ENCODE measurements at regions not wholly inside any gene's neighbourhood (a gene's known extent, or its start where the extent isn't known, plus 50 kb on each side); places are given as distances from the start of the nearest gene placed in this dataset.

DNA sequence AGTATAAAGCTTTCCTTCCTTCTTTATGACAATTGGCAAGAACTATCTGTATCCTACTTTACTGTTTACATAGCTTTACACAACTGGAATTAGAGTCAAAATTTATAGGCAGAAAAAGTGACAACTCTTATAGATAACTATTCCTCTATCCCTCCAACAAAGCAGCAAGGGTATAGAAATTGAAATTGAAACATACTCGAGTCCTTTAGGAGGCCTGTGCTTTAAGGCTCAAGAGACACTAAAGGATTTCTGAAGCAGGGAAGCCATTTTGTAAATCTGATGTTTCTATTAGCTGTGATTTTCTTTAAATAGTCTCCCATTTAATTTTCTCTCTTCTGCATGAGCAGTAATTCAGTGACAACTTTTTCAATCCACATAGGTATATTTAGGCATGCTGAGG is 567.6 kb upstream of the MAN1A1 start:
- Histone ChIP-seq H3K79me2 (ENCODE audit: control insufficient read depth, insufficient read depth, low read length, unreplicated experiment) (no peaks in the 10 kb centered on the region), H2AFZ (ENCODE audit: low read length, unreplicated experiment) (no peak overlapping the region), H3K4me1 (ENCODE audit: control insufficient read depth, insufficient read depth, low read length, unreplicated experiment) (no peaks in the 10 kb centered on the region), H3K27ac (ENCODE audit: low read depth, low read length) (no peak overlapping the region), H3K36me3 (ENCODE audit: insufficient read depth, low read length) (no peaks in the 10 kb centered on the region), H3K4me3 (ENCODE audit: low read depth, low read length) (no peak overlapping the region), H3K27me3 (ENCODE audit: insufficient read depth, low read length) (no peaks in the 10 kb centered on the region)

DNA sequence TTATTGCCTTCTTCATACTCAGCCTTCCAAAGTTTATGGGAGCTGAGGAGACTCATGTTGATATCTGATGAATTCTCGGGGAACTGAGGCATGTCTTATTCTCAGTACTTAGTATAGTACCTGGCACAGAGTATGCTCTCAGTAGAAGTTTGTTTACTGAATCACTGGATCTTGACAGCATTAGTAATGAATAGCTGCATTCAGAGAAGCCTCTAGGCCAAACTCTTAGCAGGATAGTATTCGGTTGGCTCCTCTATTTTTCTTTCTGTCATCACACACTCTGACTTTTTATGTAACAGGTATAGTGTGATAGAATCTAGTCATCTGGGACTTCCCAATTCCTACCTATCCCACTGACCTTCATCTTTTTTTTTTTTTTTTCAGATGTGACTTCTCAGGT is 566.4 kb upstream of the MAN1A1 start:
- Histone ChIP-seq H3K4me1 (ENCODE audit: control insufficient read depth, insufficient read depth, low read length, unreplicated experiment) (no peaks in the 10 kb centered on the region), H2AFZ (ENCODE audit: low read length, unreplicated experiment) (no peak overlapping the region), H3K36me3 (ENCODE audit: insufficient read depth, low read length) (no peaks in the 10 kb centered on the region), H3K4me3 (ENCODE audit: low read depth, low read length) (no peak overlapping the region), H3K27me3 (ENCODE audit: insufficient read depth, low read length) (no peaks in the 10 kb centered on the region), H3K79me2 (ENCODE audit: control insufficient read depth, insufficient read depth, low read length, unreplicated experiment) (no peaks in the 10 kb centered on the region), H3K27ac (ENCODE audit: low read depth, low read length) (no peak overlapping the region)

DNA sequence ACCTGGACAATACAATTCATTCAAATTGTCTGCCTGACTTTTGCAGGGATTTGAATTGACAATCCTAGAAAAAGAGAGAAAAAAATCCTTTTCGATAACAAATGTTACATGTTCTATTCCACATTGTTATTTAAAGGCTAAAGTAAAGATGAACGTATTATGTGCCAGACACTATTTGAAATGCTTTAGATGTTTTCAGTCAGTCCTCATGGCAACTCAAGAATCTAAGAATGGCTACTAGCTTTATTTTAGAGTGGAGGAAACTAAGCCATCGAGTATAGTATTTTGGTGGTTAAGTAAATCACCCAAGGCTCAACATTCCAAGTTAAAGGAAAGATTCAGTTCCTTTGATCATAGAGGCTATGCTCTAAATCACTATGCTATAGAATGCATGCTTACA is 558.6 kb upstream of the MAN1A1 start:
- no peaks in the 10 kb centered on the region for H3K36me3 ChIP-seq (ENCODE audit: insufficient read depth, low read length)
- H3K27ac ChIP-seq (ENCODE audit: low read depth, low read length), result no peak overlapping the region
- no peak overlapping the region for H3K4me3 ChIP-seq (ENCODE audit: low read depth, low read length)
- no peaks in the 10 kb centered on the region for H3K79me2 ChIP-seq (ENCODE audit: control insufficient read depth, insufficient read depth, low read length, unreplicated experiment)
- H3K4me1 ChIP-seq (ENCODE audit: control insufficient read depth, insufficient read depth, low read length, unreplicated experiment), result no peaks in the 10 kb centered on the region
- H2AFZ ChIP-seq (ENCODE audit: low read length, unreplicated experiment), result no peak overlapping the region
- no peaks in the 10 kb centered on the region for H3K27me3 ChIP-seq (ENCODE audit: insufficient read depth, low read length)

DNA sequence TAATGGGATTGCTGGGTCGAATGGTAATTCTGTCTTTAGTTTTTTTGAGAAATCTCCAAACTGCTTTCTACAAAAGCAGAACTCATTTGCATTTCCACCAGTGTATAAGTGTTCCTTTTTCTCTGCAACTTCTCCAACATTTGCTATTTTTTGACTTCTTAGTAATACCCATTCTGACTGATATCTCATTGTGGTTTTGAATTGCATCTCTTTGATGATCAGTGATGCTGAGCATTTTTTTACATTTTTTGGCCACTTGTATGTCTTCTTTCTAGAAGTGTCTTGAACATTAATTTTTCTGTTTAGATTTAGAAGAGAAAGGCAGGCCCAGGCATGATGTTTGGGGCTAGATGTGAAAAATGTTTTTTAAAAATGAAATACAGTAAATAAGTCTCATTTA is 553.1 kb upstream of the MAN1A1 start:
- Histone ChIP-seq H3K79me2 (ENCODE audit: control insufficient read depth, insufficient read depth, low read length, unreplicated experiment) (no peaks in the 10 kb centered on the region), H3K4me3 (ENCODE audit: low read depth, low read length) (no peak overlapping the region), H3K27ac (ENCODE audit: low read depth, low read length) (no peak overlapping the region), H3K27me3 (ENCODE audit: insufficient read depth, low read length) (no peaks in the 10 kb centered on the region), H3K36me3 (ENCODE audit: insufficient read depth, low read length) (no peaks in the 10 kb centered on the region), H2AFZ (ENCODE audit: low read length, unreplicated experiment) (no peak overlapping the region), H3K4me1 (ENCODE audit: control insufficient read depth, insufficient read depth, low read length, unreplicated experiment) (no peaks in the 10 kb centered on the region)

DNA sequence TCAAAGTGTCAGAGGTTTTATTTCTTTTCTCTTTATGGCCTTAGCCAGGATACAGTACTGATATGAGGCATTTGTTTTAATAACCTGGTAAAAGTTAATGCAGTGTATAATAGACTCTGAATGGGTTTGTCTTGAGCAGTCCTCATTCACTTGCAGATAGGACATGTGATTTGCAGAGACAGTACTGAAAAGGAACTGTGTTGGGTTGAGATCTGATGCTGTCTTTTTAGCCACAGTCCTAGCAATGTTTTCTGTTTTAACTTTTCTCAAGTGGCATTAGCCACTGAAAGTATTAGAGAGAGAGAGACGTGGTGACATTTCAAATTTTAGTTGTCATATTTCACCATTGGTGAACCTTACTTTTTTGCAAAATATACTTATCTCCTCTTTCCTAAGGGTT is 547.2 kb upstream of the MAN1A1 start:
- Histone ChIP-seq H2AFZ (ENCODE audit: low read length, unreplicated experiment) (no peak overlapping the region), H3K27ac (ENCODE audit: low read depth, low read length) (no peak overlapping the region), H3K4me3 (ENCODE audit: low read depth, low read length) (no peak overlapping the region), H3K4me1 (ENCODE audit: control insufficient read depth, insufficient read depth, low read length, unreplicated experiment) (no peaks in the 10 kb centered on the region), H3K27me3 (ENCODE audit: insufficient read depth, low read length) (no peaks in the 10 kb centered on the region), H3K79me2 (ENCODE audit: control insufficient read depth, insufficient read depth, low read length, unreplicated experiment) (no peaks in the 10 kb centered on the region), H3K36me3 (ENCODE audit: insufficient read depth, low read length) (no peaks in the 10 kb centered on the region)

DNA sequence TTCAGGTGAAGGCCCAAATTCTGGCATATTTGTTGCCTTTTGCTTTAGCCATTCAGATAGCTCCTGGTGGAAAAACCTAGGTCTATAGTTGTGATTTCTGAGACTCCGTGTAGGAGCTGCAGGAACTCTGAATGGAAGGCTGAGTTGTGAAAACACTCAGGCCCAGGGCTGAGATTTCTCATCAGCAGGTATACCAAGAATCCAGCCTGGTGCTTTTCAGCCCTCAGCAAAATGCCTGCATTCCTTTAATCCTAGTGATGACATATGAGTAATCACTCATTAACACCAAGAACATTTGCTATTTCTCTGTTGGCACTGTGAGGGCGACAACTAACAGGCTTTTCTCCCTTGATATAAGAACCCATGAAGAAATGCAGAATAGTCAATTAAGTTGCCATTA is 546.1 kb upstream of the MAN1A1 start:
- H3K4me1 ChIP-seq (ENCODE audit: control insufficient read depth, insufficient read depth, low read length, unreplicated experiment), result no peaks in the 10 kb centered on the region
- no peak overlapping the region for H2AFZ ChIP-seq (ENCODE audit: low read length, unreplicated experiment)
- no peak overlapping the region for H3K4me3 ChIP-seq (ENCODE audit: low read depth, low read length)
- H3K27me3 ChIP-seq (ENCODE audit: insufficient read depth, low read length), result no peaks in the 10 kb centered on the region
- no peaks in the 10 kb centered on the region for H3K79me2 ChIP-seq (ENCODE audit: control insufficient read depth, insufficient read depth, low read length, unreplicated experiment)
- no peaks in the 10 kb centered on the region for H3K36me3 ChIP-seq (ENCODE audit: insufficient read depth, low read length)
- H3K27ac ChIP-seq (ENCODE audit: low read depth, low read length), result no peak overlapping the region

DNA sequence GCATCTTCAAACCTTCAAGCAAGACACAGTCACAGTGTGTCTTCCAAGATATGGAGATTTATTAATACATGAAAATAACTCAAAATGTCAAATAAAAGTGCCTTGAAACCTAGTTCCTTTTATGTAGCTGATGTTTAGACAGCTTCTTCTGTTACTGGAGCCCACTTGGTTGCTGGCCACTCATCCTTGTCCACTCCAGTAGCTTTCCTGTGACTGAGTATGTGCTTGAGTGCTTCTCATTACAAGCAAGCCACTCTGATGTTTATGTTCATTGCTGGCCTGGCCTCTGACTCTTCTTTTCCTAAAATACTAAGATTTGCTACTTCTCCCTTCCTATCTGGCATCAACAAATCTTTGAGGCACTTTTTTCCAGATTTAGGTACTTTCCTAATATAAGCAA is 545.2 kb upstream of the MAN1A1 start:
- H2AFZ ChIP-seq (ENCODE audit: low read length, unreplicated experiment), result no peak overlapping the region
- H3K79me2 ChIP-seq (ENCODE audit: control insufficient read depth, insufficient read depth, low read length, unreplicated experiment), result no peaks in the 10 kb centered on the region
- H3K27me3 ChIP-seq (ENCODE audit: insufficient read depth, low read length), result no peaks in the 10 kb centered on the region
- H3K4me3 ChIP-seq (ENCODE audit: low read depth, low read length), result no peak overlapping the region
- no peaks in the 10 kb centered on the region for H3K4me1 ChIP-seq (ENCODE audit: control insufficient read depth, insufficient read depth, low read length, unreplicated experiment)
- no peak overlapping the region for H3K27ac ChIP-seq (ENCODE audit: low read depth, low read length)
- no peaks in the 10 kb centered on the region for H3K36me3 ChIP-seq (ENCODE audit: insufficient read depth, low read length)

DNA sequence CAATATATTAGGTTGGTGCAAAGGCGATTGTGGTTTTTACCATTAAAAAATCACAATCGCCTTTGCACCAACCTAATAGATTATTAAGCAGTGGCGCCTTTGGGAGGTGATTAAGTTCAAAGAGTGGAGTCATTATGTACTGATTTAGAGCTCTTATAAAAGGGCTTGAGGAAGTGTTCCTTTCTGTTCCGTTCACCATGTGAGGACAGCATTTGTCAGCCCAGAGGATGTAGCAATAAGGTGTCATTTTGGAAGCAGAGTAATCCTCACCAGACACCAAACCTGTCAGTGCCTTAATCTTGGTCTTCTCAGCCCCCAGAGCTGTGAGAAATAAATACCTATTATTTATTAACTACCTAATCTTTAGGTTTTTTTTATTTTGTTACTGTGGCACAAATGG is 542.1 kb upstream of the MAN1A1 start:
- Histone ChIP-seq H3K27me3 (ENCODE audit: insufficient read depth, low read length) (no peaks in the 10 kb centered on the region), H3K36me3 (ENCODE audit: insufficient read depth, low read length) (no peaks in the 10 kb centered on the region), H3K4me3 (ENCODE audit: low read depth, low read length) (no peak overlapping the region), H3K27ac (ENCODE audit: low read depth, low read length) (no peak overlapping the region), H3K4me1 (ENCODE audit: control insufficient read depth, insufficient read depth, low read length, unreplicated experiment) (no peaks in the 10 kb centered on the region), H3K79me2 (ENCODE audit: control insufficient read depth, insufficient read depth, low read length, unreplicated experiment) (no peaks in the 10 kb centered on the region), H2AFZ (ENCODE audit: low read length, unreplicated experiment) (no peak overlapping the region)

DNA sequence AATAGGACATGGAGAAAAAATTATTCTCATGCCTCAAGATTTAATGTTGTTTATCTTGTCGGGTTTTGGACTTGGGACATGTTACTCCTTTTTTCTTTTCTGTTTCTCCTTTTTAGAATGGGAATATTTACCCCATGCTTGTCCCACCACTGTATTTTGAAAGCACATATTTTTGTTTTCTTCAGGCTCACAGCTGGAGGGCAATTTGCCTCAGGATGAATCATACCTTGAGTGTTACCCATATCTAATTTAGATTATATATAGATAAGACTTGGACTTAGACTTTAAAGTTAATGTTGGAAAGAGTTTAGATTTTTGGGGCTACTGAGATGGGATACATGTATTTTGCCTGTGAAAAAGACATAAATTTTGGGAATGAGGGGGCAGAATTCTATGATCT is 541.6 kb upstream of the MAN1A1 start:
- Histone ChIP-seq H3K79me2 (ENCODE audit: control insufficient read depth, insufficient read depth, low read length, unreplicated experiment) (no peaks in the 10 kb centered on the region), H3K4me3 (ENCODE audit: low read depth, low read length) (no peak overlapping the region), H3K4me1 (ENCODE audit: control insufficient read depth, insufficient read depth, low read length, unreplicated experiment) (no peaks in the 10 kb centered on the region), H2AFZ (ENCODE audit: low read length, unreplicated experiment) (no peak overlapping the region), H3K27ac (ENCODE audit: low read depth, low read length) (no peak overlapping the region), H3K27me3 (ENCODE audit: insufficient read depth, low read length) (no peaks in the 10 kb centered on the region), H3K36me3 (ENCODE audit: insufficient read depth, low read length) (no peaks in the 10 kb centered on the region)

DNA sequence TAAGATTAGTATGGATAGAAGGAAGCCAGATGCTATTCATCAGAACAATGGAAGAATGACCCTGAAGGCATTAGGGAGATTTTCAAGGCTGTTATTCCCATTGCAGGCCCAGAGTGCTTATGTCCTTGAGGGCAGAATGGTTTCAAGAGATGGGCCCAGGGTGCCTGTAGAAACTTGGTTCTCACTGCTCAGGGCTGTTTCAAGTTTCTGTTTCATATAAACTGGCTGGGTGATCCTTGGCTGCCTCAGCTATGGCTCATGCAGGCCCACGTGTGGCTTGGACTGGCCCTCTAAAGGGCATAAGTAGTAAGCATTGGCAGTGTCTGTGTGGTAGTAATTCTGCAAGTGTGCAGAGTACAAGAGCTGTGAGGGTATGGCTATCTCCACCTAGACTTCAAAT is 540.9 kb upstream of the MAN1A1 start:
- H3K4me1 ChIP-seq (ENCODE audit: control insufficient read depth, insufficient read depth, low read length, unreplicated experiment), result no peaks in the 10 kb centered on the region
- H3K79me2 ChIP-seq (ENCODE audit: control insufficient read depth, insufficient read depth, low read length, unreplicated experiment), result no peaks in the 10 kb centered on the region
- H3K27ac ChIP-seq (ENCODE audit: low read depth, low read length), result no peak overlapping the region
- no peak overlapping the region for H2AFZ ChIP-seq (ENCODE audit: low read length, unreplicated experiment)
- H3K27me3 ChIP-seq (ENCODE audit: insufficient read depth, low read length), result no peaks in the 10 kb centered on the region
- no peaks in the 10 kb centered on the region; the same call in 1 of the 2 replicates for H3K36me3 ChIP-seq (ENCODE audit: insufficient read depth, low read length)
- no peak overlapping the region for H3K4me3 ChIP-seq (ENCODE audit: low read depth, low read length)

DNA sequence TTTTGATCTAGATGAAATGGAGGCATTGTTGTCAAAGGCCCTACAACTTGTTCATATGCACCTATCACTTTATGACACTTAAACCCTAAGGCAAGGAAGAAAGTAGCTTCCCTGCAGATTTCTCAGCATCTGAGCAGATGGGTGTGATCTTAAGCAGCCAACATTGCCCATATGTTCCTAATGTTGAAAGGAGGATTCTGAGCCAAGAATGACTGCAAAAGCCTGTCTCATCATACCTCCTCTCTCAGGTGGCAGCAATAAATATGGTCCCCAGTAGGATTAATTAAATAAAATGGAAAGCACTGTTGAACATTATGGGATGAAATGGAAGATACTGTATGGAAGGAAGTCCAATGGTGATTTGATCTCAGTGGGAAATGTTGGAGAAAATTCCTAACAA is 538.1 kb upstream of the MAN1A1 start:
- H3K4me3 ChIP-seq (ENCODE audit: low read depth, low read length), result no peak overlapping the region
- no peaks in the 10 kb centered on the region for H3K4me1 ChIP-seq (ENCODE audit: control insufficient read depth, insufficient read depth, low read length, unreplicated experiment)
- H3K79me2 ChIP-seq (ENCODE audit: control insufficient read depth, insufficient read depth, low read length, unreplicated experiment), result no peaks in the 10 kb centered on the region
- no peak overlapping the region for H3K27ac ChIP-seq (ENCODE audit: low read depth, low read length)
- H2AFZ ChIP-seq (ENCODE audit: low read length, unreplicated experiment), result no peak overlapping the region
- no peaks in the 10 kb centered on the region; the same call in 1 of the 2 replicates for H3K36me3 ChIP-seq (ENCODE audit: insufficient read depth, low read length)
- no peaks in the 10 kb centered on the region for H3K27me3 ChIP-seq (ENCODE audit: insufficient read depth, low read length)
